KMS-11 (cell line): ENCODE measurements at regions not wholly inside any gene's neighbourhood (a gene's known extent, or its start where the extent isn't known, plus 50 kb on each side); places are given as distances from the start of the nearest gene placed in this dataset.

Source experiments
- H2AFZ ChIP-seq: fragments of 200-600 bp; sonication (generic); 2 replicates; pipeline ENCODE4 v1.6.1; 2016; ENCODE audit warnings: antibody characterized with exemption, mixed run types, low read depth
- H3K27ac ChIP-seq: fragments of 200-600 bp; sonication (generic); 2 replicates; pipeline ENCODE4 v1.6.1; 2016; ENCODE audit warnings: mild to moderate bottlenecking, mixed run types
- H3K27me3 ChIP-seq: fragments of 200-600 bp; sonication (generic); 2 replicates; pipeline ENCODE4 v1.6.1; 2017; ENCODE audit warnings: mild to moderate bottlenecking, low read depth, mixed run types, moderate library complexity; ENCODE audit not compliant: insufficient read depth
- H3K36me3 ChIP-seq: fragments of 200-600 bp; sonication (generic); 2 replicates; pipeline ENCODE4 v1.6.1; 2017; ENCODE audit warnings: mild to moderate bottlenecking, mixed run types; ENCODE audit not compliant: insufficient read depth
- H3K4me1 ChIP-seq: fragments of 200-600 bp; sonication (generic); 2 replicates; pipeline ENCODE4 v1.6.1; 2016; ENCODE audit warnings: mild to moderate bottlenecking, low read depth, mixed run types; ENCODE audit not compliant: poor library complexity, severe bottlenecking
- H3K4me2 ChIP-seq: fragments of 200-600 bp; sonication (generic); 2 replicates; pipeline ENCODE4 v1.7.0; 2016; ENCODE audit warnings: mild to moderate bottlenecking, mixed run types
- H3K4me3 ChIP-seq: fragments of 200-600 bp; sonication (generic); IDR thresholded peaks from 2 replicates; pipeline ENCODE4 v1.6.1; 2017; ENCODE audit warnings: low read depth, low read length, mixed read lengths; ENCODE audit not compliant: insufficient read depth
- H3K79me2 ChIP-seq: fragments of 200-600 bp; sonication (generic); 2 replicates; pipeline ENCODE4 v1.6.1; 2016; ENCODE audit warnings: low read depth, mixed run types; ENCODE audit not compliant: insufficient read depth
- H3K9ac ChIP-seq: fragments of 200-600 bp; sonication (generic); 2 replicates; pipeline ENCODE4 v1.6.1; 2016; ENCODE audit warnings: mild to moderate bottlenecking, mixed run types
- H4K20me1 ChIP-seq: fragments of 200-600 bp; sonication (generic); 2 replicates; pipeline ENCODE4 v1.6.1; 2016; ENCODE audit warnings: mild to moderate bottlenecking, mixed run types; ENCODE audit not compliant: insufficient read depth
- TF ChIP-seq, protein P1 (sequence below): fragments of 200-600 bp; sonication (generic); conservative IDR thresholded peaks from 2 replicates; pipeline ENCODE4 v1.6.1; 2017; ENCODE audit warnings: low read depth, mild to moderate bottlenecking, antibody characterized with exemption, low read length, moderate library complexity, mixed read lengths

DNA sequence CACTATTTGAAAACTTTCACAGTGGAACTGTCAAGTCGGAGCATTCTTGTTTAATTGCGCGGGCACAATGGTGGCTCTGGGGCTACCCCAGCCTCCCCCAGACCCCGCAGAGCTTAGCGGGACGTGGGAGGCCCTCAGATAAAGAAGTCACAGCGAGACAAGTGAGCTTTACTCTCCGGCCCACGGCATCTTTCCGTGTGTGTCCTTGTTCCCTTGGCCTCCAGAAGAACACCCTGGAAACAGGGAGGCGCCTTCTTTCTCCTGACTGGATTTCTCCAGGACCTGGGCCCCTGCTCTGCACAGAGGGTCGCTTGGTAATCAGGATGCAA, 382.8 kb downstream of the RRAGC start:
- Histone ChIP-seq H3K36me3 (no peaks in the 10 kb centered on the region), H3K79me2 (no peaks in the 10 kb centered on the region), H4K20me1 (no peaks in the 10 kb centered on the region), H3K4me2 (no peak overlapping the region), H3K4me1 (no peaks in the 10 kb centered on the region), H3K27me3 (no peaks in the 10 kb centered on the region), H3K4me3 (no peak overlapping the region), H3K9ac (no peak overlapping the region), H3K27ac (no peak overlapping the region), H2AFZ (no peak overlapping the region)
- TF ChIP-seq, protein P1, sequence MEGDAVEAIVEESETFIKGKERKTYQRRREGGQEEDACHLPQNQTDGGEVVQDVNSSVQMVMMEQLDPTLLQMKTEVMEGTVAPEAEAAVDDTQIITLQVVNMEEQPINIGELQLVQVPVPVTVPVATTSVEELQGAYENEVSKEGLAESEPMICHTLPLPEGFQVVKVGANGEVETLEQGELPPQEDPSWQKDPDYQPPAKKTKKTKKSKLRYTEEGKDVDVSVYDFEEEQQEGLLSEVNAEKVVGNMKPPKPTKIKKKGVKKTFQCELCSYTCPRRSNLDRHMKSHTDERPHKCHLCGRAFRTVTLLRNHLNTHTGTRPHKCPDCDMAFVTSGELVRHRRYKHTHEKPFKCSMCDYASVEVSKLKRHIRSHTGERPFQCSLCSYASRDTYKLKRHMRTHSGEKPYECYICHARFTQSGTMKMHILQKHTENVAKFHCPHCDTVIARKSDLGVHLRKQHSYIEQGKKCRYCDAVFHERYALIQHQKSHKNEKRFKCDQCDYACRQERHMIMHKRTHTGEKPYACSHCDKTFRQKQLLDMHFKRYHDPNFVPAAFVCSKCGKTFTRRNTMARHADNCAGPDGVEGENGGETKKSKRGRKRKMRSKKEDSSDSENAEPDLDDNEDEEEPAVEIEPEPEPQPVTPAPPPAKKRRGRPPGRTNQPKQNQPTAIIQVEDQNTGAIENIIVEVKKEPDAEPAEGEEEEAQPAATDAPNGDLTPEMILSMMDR = no peak

DNA sequence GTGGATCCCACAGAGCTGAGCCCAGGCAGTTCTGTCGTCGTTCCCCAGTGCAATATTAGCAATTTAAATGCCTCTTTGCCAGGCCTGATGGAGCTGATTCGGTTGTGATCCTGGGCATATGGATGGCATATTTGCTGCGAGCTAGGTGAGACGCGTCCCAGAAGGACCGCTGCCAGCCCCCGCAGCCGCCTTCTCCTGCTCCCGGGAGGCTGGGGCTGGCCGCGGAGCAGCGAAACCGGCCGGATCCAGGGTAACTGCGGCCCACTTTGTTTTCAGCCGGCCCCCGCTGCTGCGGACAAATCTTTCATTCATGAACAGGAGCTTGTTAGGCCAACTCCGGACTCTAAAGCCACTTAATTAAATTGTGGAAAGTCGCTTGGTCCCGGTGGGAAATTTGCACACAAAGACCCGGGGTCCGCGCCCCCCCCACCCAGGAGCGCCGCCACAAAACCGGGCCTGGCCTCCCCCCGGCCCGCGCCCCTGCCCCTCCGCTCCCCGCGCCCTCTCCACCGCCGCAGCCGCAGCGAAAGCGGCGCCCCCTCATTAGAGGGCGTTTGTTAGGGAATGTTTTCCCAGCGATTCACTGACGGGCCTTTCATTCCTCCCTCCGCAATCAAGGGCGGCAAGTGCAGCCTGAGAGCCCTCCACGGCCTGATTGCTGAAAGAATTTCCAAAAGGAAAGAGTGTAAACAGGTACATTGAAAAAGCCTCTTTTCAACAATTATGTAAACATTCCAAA, 383.3 kb downstream of the RRAGC start:
- no peaks in the 10 kb centered on the region for H3K79me2 ChIP-seq
- TF ChIP-seq, protein P1 = no peak
- no peak overlapping the region for H3K27ac ChIP-seq
- H3K4me2 ChIP-seq = no peak overlapping the region
- H4K20me1 ChIP-seq = no peaks in the 10 kb centered on the region
- H3K27me3 ChIP-seq = no peaks in the 10 kb centered on the region
- no peaks in the 10 kb centered on the region for H3K36me3 ChIP-seq
- H3K4me3 ChIP-seq = no peak overlapping the region
- no peaks in the 10 kb centered on the region for H3K4me1 ChIP-seq
- H2AFZ ChIP-seq = no peak overlapping the region
- H3K9ac ChIP-seq = no peak overlapping the region

DNA sequence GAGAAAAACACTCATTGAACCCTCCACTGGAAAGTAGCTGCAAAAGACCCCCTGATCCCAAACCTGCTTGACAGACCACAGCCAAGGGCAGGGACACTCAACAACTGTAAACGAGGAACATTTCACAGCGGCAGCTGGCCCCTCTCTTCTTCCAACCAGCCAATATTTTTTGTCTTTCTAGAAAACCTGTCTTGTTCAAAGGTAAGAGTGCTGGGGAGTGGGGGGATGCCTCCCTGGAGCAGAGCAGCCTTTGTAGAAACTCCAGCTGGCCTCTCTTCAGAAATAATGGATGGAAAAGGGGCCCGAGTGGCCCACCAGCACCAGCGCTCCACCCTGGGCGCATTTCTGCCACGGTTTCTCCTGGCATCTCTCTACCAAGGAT, 384.0 kb downstream of the RRAGC start:
- H3K4me2 ChIP-seq = no peak overlapping the region
- H2AFZ ChIP-seq = no peak overlapping the region

DNA sequence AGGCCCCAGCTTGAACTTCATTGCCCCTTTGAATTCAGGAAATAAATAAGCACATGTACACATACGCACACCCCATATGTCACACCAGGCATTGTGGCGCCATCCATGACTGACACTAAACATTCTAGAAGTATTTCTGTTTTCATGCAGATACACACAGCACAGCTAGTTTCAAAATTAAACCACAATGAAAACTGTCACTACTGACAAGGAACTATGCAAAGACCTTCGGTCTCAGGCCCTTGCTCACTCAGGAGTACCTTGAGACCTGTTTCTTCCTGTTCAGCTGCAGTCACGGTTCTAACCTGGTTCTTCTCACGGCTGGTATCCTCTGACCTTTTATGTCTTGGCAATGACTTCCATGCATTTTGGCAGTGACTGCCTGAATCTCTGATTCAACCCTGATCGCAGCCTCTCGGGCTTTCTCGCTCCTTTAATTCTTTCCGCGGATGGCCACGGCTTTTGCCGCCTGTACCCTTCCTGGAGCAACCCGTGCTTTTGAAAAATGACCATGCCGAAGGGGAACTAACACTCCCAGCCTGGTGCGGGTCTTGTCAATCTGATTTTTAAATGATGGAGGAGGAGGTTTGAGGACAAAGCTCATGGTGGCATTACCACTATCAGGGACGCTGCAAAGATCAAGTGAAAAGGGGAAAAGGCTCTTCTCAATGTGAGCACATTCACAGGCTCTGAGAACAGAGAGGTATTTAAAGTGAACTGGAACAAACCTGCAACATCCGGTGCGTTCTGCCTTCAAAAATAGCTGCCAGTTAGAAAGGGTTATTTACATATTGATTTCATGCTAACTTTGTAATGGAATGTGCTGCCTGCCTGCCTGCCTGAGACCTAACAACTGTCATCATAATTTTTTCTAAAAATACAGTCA, 384.6 kb downstream of the RRAGC start:
- Histone ChIP-seq H3K27ac (no peak overlapping the region), H3K36me3 (no peaks in the 10 kb centered on the region), H3K79me2 (no peaks in the 10 kb centered on the region), H3K4me3 (no peak overlapping the region), H3K4me2 (no peak overlapping the region), H2AFZ (no peak overlapping the region), H4K20me1 (no peaks in the 10 kb centered on the region), H3K27me3 (no peaks in the 10 kb centered on the region), H3K9ac (no peak overlapping the region), H3K4me1 (no peaks in the 10 kb centered on the region)
- TF ChIP-seq, protein P1 = no peak

More for the DNA sequence above, 384.0 kb downstream of the RRAGC start:
- Histone ChIP-seq H3K27ac (no peak overlapping the region), H3K36me3 (no peaks in the 10 kb centered on the region), H3K4me3 (no peak overlapping the region), H3K9ac (no peak overlapping the region), H4K20me1 (no peaks in the 10 kb centered on the region), H3K79me2 (no peaks in the 10 kb centered on the region), H3K27me3 (no peaks in the 10 kb centered on the region), H3K4me1 (no peaks in the 10 kb centered on the region)
- TF ChIP-seq, protein P1 = no peak
